GM12864 (cell line): ENCODE measurements at regions not wholly inside any gene's neighbourhood (a gene's known extent, or its start where the extent isn't known, plus 50 kb on each side); places are given as distances from the start of the nearest gene placed in this dataset.

Experiments
- DNase-seq: peaks from one replicate; pipeline ENCODE4 v3.0.0-alpha.2; 2011; ENCODE audit warnings: low read depth
- H3K4me3 ChIP-seq: 2 replicates; pipeline ENCODE4 v1.5.1; 2011; ENCODE audit warnings: mild to moderate bottlenecking, low read depth, low read length, control low read depth
- CTCF ChIP-seq: IDR thresholded peaks from 2 replicates; pipeline ENCODE4 v1.5.1; 2011; ENCODE audit warnings: low read depth, mild to moderate bottlenecking, moderate library complexity, low read length, control low read depth, inconsistent platforms; ENCODE audit errors: missing control alignments

DNA sequence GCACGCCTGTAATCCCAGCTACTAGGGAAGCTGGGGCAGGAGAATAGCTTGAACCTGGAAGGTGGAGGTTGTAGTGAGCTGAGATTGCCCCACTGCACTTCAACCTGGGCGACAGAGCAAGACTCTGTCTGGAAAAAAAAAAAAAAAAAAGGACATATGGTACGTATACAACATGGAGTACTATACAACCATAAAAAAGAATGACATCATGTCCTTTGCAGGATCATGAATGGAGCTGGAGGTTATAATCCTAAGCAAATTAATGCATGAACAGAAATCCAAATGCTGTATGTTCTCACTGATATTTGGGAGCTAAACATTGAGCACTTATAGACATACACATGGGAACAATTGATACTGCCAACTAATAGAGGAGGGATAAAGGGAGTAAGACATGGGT, 99.3 kb upstream of the KCNJ3 start:
- no peak for TF ChIP-seq CTCF
- no peak overlapping the region for H3K4me3 ChIP-seq
- no peak for DNase-seq

DNA sequence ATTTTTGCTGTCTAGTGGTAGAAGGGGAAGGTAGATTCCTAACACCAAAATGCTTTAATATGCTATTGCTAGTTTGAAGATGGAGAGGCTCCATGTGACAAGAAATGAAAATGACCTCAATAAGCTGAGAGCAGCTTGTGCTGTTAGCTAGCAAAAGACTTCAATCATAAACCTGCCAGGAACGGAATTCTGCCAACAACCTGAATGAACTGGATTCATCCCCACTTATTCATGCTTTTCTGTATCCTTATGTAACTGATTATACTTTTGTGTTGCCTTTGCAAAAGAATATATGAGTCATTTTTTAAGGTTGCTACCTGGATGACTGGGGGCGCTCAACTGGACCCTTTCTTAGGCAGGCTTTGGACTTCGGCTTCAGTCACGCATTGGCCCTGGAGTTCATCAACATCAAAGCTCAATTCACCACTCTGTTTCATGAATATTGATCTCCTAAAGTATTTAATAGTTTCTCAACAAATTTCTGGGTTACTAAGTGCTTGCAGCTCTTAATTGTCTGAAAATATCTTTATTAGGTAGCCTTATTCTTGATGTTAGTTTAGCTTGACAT, 97.5 kb upstream of the KCNJ3 start:
- DNase-seq, result no peak
- H3K4me3 ChIP-seq, result no peak overlapping the region
- no peak for TF ChIP-seq CTCF

DNA sequence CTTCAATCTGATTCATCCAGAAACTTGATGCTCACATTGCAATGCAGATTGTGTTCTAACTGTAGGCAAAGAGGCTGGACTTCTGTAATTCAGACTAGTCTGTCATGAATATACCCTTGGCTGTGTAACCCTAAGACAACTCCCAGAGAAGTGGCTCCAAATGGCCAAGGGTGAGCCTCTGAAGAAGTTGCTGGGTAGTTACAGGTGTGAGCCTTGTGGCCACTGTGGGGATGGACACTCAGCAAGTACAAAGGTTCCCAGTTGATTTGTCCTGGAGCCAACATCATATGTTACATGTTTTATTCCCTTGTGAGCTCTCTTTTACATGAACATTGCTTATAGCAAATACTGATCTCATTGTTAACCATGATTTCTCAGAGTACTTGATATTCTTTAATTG, 94.8 kb upstream of the KCNJ3 start:
- TF ChIP-seq CTCF, result no peak
- H3K4me3 ChIP-seq, result no peak overlapping the region
- no peak for DNase-seq

- TF ChIP-seq CTCF, result no peak
These were observed 90.1 kb upstream of the KCNJ3 start for GRCh38 chr2:154608438-154608837.

DNA sequence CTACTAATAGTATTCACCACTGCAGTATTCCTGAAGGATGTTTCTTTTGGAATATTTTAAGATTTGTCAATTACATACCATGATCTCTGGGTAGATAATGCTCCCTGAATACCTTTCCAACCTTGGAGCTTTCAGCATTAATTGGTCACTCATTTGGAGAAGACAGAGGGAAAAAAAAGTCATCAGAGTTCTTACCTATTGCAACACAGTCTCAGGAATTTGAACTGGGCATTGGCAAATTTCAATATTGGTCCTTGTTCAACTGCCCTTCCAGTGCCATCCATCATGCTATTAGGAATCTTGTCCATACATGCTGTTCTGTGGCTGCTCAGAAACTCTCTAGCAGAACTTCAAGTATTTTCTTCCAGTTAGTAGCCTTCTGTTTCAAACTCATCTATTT, 83.6 kb upstream of the KCNJ3 start:
- no peak overlapping the region for H3K4me3 ChIP-seq
- TF ChIP-seq CTCF, result no peak

More at GRCh38 chr2:154608438-154608837, 90.1 kb upstream of the KCNJ3 start:
- no peak for DNase-seq
- H3K4me3 ChIP-seq, result no peak overlapping the region

GRCh38 chr2:154616659-154617058, 81.8 kb upstream of the KCNJ3 start:
- no peak for TF ChIP-seq CTCF

More for the DNA sequence above, 83.6 kb upstream of the KCNJ3 start:
- DNase-seq, result no peak

GRCh38 chr2:154620471-154620870, 78.0 kb upstream of the KCNJ3 start:
- H3K4me3 ChIP-seq, result no peak overlapping the region
- no peak for TF ChIP-seq CTCF
- DNase-seq, result no peak

More at GRCh38 chr2:154616659-154617058, 81.8 kb upstream of the KCNJ3 start:
- no peak for DNase-seq
- H3K4me3 ChIP-seq, result no peak overlapping the region
